H1 (cell line): ENCODE measurements at regions not wholly inside any gene's neighbourhood (a gene's known extent, or its start where the extent isn't known, plus 50 kb on each side); places are given as distances from the start of the nearest gene placed in this dataset.

Source experiments
- CTCF ChIA-PET: fragments of 300-600 bp; sonication (Branson Sonifier 250); formaldehyde crosslinking; loops from one replicate; lab custom pipeline; 2021; ENCODE audit not compliant: partially characterized antibody; lab: Charles Lee
- POLR2A ChIA-PET: fragments of 300-600 bp; sonication (Branson Sonifier 250); formaldehyde crosslinking; loops from one replicate; lab custom pipeline; 2021; ENCODE audit warnings: inconsistent platforms; ENCODE audit not compliant: partially characterized antibody; lab: Charles Lee
- DNase-seq, 2 experiments: peaks; one replicate each; pipeline versions ENCODE4 v3.0.0 to v3.0.0-alpha.2; 2010 to 2022; ENCODE audit warnings: low spot score in 2 of 2, low read depth in 1 of 2, mixed read lengths in 1 of 2
- FAIRE-seq: peaks from 2 replicates; lab custom pipeline; 2011; peaks lifted over from hg19 to GRCh38; lab: Jason Lieb, UNC
- H2AFZ ChIP-seq: 2 replicates; pipeline ENCODE4 v1.8.1; 2012; ENCODE audit warnings: low read length, inconsistent platforms
- H2AK5ac ChIP-seq: 2 replicates; pipeline ENCODE4 v1.6.1; 2013; ENCODE audit warnings: low read depth, low read length
- H2BK120ac ChIP-seq: replicated peaks from 2 replicates; pipeline ENCODE3; 2013; ENCODE audit warnings: low read depth, low read length, inconsistent platforms
- H2BK12ac ChIP-seq: 2 replicates; pipeline ENCODE4 v1.6.1; 2013; ENCODE audit warnings: low read depth, low read length
- H2BK15ac ChIP-seq: 2 replicates; pipeline ENCODE4 v1.6.1; 2013; ENCODE audit warnings: low read length
- H2BK20ac ChIP-seq: 2 replicates; pipeline ENCODE4 v1.6.1; 2013; ENCODE audit warnings: low read length
- H2BK5ac ChIP-seq: 2 replicates; pipeline ENCODE4 v1.6.1; 2013; ENCODE audit warnings: low read depth, low read length
- H3K14ac ChIP-seq: 2 replicates; pipeline ENCODE4 v1.6.1; 2013; ENCODE audit warnings: inconsistent platforms; ENCODE audit not compliant: insufficient read length
- H3K18ac ChIP-seq: 2 replicates; pipeline ENCODE4 v1.6.1; 2013; ENCODE audit warnings: low read length; ENCODE audit errors: extremely low read depth
- H3K23ac ChIP-seq: 2 replicates; pipeline ENCODE4 v1.6.1; 2013; ENCODE audit warnings: inconsistent platforms; ENCODE audit not compliant: insufficient read length
- H3K23me2 ChIP-seq: 2 replicates; pipeline ENCODE4 v1.6.1; 2013; ENCODE audit warnings: low read depth, low read length
- H3K27ac ChIP-seq: 2 replicates; pipeline ENCODE4 v1.6.1; 2011; ENCODE audit warnings: low read depth, low read length, inconsistent platforms
- H3K27me3 ChIP-seq, 4 experiments: replicated peaks in 1 of 4; 1 replicate in 1 of 4; 2 replicates in 3 of 4; pipeline versions ENCODE4 v1.6.1 to v1.8.1; 2011 to 2013; ENCODE audit warnings: low read length in 3 of 4, mild to moderate bottlenecking in 3 of 4, inconsistent platforms in 2 of 4, mixed read lengths in 2 of 4, moderate library complexity in 1 of 4; ENCODE audit not compliant: control insufficient read depth in 3 of 4, insufficient read depth in 3 of 4; ENCODE audit errors: extremely low read depth in 1 of 4
- H3K36me3 ChIP-seq, 4 experiments: 2 replicates each; pipeline versions ENCODE4 v1.6.1 to v1.8.1; 2011 to 2013; ENCODE audit warnings: mild to moderate bottlenecking in 4 of 4, low read length in 3 of 4, moderate library complexity in 2 of 4, control low read depth in 1 of 4, inconsistent platforms in 1 of 4; ENCODE audit not compliant: insufficient read depth in 4 of 4, control insufficient read depth in 2 of 4
- H3K4ac ChIP-seq: replicated peaks from 2 replicates; pipeline ENCODE3; 2013; ENCODE audit warnings: low read length, low read depth, mixed read lengths, inconsistent platforms; ENCODE audit not compliant: insufficient read length
- H3K4me1 ChIP-seq, 4 experiments: replicated peaks in 1 of 4; 1 replicate in 1 of 4; 2 replicates in 3 of 4; pipeline versions ENCODE4 v1.6.1 to v1.8.1; 2011 to 2013; ENCODE audit warnings: low read length in 3 of 4, inconsistent platforms in 2 of 4, mixed read lengths in 1 of 4; ENCODE audit not compliant: insufficient read depth in 4 of 4, control insufficient read depth in 3 of 4
- H3K4me2 ChIP-seq, 2 experiments: 2 replicates each; pipeline versions ENCODE4 v1.6.1 to v1.8.1; 2011 to 2013; ENCODE audit warnings: low read depth in 2 of 2, low read length in 2 of 2, control low read depth in 1 of 2, inconsistent platforms in 1 of 2, mild to moderate bottlenecking in 1 of 2; ENCODE audit not compliant: insufficient read depth in 1 of 2
- H3K4me3 ChIP-seq, 4 experiments: fragments of 200-600, 300-600 bp in 1 of 4; sonication (generic), shearing (Covaris generic), sonication (Bioruptor Twin) in 1 of 4; 2 replicates each; pipeline versions ENCODE4 v1.5.1 to v1.8.1; 2011 to 2016; ENCODE audit warnings: low read length in 4 of 4, low read depth in 3 of 4, control low read depth in 2 of 4, inconsistent platforms in 2 of 4, mild to moderate bottlenecking in 2 of 4, mixed read lengths in 1 of 4, moderate library complexity in 1 of 4; ENCODE audit not compliant: insufficient read depth in 2 of 4; ENCODE audit errors: extremely low read depth in 1 of 4
- H3K56ac ChIP-seq: replicated peaks from 2 replicates; pipeline ENCODE3; 2013; ENCODE audit warnings: low read depth, mild to moderate bottlenecking, mixed read lengths, low read length, inconsistent platforms; ENCODE audit not compliant: insufficient read length
- H3K79me1 ChIP-seq: 2 replicates; pipeline ENCODE4 v1.6.1; 2013; ENCODE audit warnings: low read depth, low read length, control low read depth
- H3K79me2 ChIP-seq, 2 experiments: 2 replicates each; pipeline versions ENCODE4 v1.6.1 to v1.8.1; 2012 to 2013; ENCODE audit warnings: low read length in 2 of 2, mild to moderate bottlenecking in 2 of 2, inconsistent platforms in 1 of 2; ENCODE audit not compliant: insufficient read depth in 2 of 2, control insufficient read depth in 1 of 2
- H3K9ac ChIP-seq, 4 experiments: replicated peaks in 1 of 4; 1 replicate in 1 of 4; 2 replicates in 3 of 4; pipeline versions ENCODE4 v1.6.1 to v1.8.1; 2011 to 2013; ENCODE audit warnings: low read depth in 3 of 4, low read length in 3 of 4, control low read depth in 2 of 4, mild to moderate bottlenecking in 2 of 4, moderate library complexity in 2 of 4, inconsistent platforms in 1 of 4; ENCODE audit errors: extremely low read depth in 1 of 4
- H3K9me3 ChIP-seq, 2 experiments: 2 replicates each; pipeline versions ENCODE4 v1.6.1 to v1.8.1; 2012 to 2013; ENCODE audit warnings: mild to moderate bottlenecking in 2 of 2, moderate library complexity in 2 of 2, control low read depth in 1 of 2, inconsistent platforms in 1 of 2, low read depth in 1 of 2, low read length in 1 of 2, mixed read lengths in 1 of 2; ENCODE audit not compliant: insufficient read depth in 2 of 2
- H4K20me1 ChIP-seq, 2 experiments: replicated peaks in 1 of 2; 2 replicates each; pipeline versions ENCODE3 to v1.8.1; 2011 to 2013; ENCODE audit warnings: inconsistent platforms in 2 of 2, low read length in 2 of 2, mild to moderate bottlenecking in 1 of 2; ENCODE audit not compliant: insufficient read depth in 2 of 2, control insufficient read depth in 1 of 2
- H4K5ac ChIP-seq: 2 replicates; pipeline ENCODE4 v1.6.1; 2013; ENCODE audit warnings: low read length, low read depth, mixed read lengths, inconsistent platforms; ENCODE audit not compliant: insufficient read length
- H4K8ac ChIP-seq: 2 replicates; pipeline ENCODE4 v1.8.0; 2013; ENCODE audit warnings: mild to moderate bottlenecking, moderate library complexity, low read length, inconsistent platforms; ENCODE audit not compliant: insufficient read depth; ENCODE audit errors: extremely low read depth
- H4K91ac ChIP-seq: replicated peaks from 2 replicates; pipeline ENCODE3; 2013; ENCODE audit warnings: low read length, mixed read lengths, inconsistent platforms; ENCODE audit not compliant: insufficient read length
- ASH2L ChIP-seq: fragments of 200-600, 300-600 bp; sonication (generic); IDR thresholded peaks from one replicate; pipeline ENCODE4 v1.7.1; 2017; ENCODE audit warnings: low read length
- FOSL1 ChIP-seq: IDR thresholded peaks from 2 replicates; pipeline ENCODE4 v1.6.1; 2011; ENCODE audit warnings: mild to moderate bottlenecking, low read depth, low read length, moderate library complexity; ENCODE audit not compliant: insufficient read depth
- GABPA ChIP-seq: IDR thresholded peaks from 2 replicates; pipeline ENCODE4 v1.6.1; 2011; ENCODE audit warnings: mild to moderate bottlenecking, low read length, moderate library complexity, borderline replicate concordance; ENCODE audit not compliant: insufficient read depth
- JUND ChIP-seq: IDR thresholded peaks from 2 replicates; pipeline ENCODE4 v1.6.1; 2011; ENCODE audit warnings: mild to moderate bottlenecking, improper control_type of control experiment, low read length
- KDM4A ChIP-seq: IDR thresholded peaks from one replicate; pipeline ENCODE4 v1.7.1; 2012; ENCODE audit warnings: low read depth, mild to moderate bottlenecking, moderate library complexity, low read length, inconsistent platforms; ENCODE audit not compliant: severe bottlenecking
- KDM5A ChIP-seq: fragments of 200-600 bp; IDR thresholded peaks from 2 replicates; pipeline ENCODE4 v1.7.1; 2012; ENCODE audit warnings: mild to moderate bottlenecking, low read length, inconsistent platforms, mixed read lengths
- RBBP5 ChIP-seq: IDR thresholded peaks from 2 replicates; pipeline ENCODE4 v1.7.1; 2012; ENCODE audit warnings: low read depth, mild to moderate bottlenecking, inconsistent platforms, low read length, moderate library complexity, borderline replicate concordance
- RFX5 ChIP-seq: IDR thresholded peaks from 2 replicates; pipeline ENCODE4 v1.6.1; 2011; ENCODE audit warnings: low read depth, low read length, improper control_type of control experiment, borderline replicate concordance
- SP1 ChIP-seq: IDR thresholded peaks from 2 replicates; pipeline ENCODE4 v1.6.1; 2011; ENCODE audit warnings: low read depth, low read length
- SP2 ChIP-seq: IDR thresholded peaks from 2 replicates; pipeline ENCODE4 v1.6.1; 2012; ENCODE audit warnings: mild to moderate bottlenecking, low read length, inconsistent platforms
- SP4 ChIP-seq: IDR thresholded peaks from 2 replicates; pipeline ENCODE4 v1.6.1; 2012; ENCODE audit warnings: low read length, inconsistent platforms
- TAF1 ChIP-seq: IDR thresholded peaks from 2 replicates; pipeline ENCODE4 v1.6.1; 2011; ENCODE audit warnings: mild to moderate bottlenecking, low read depth, low read length
- TAF7 ChIP-seq: optimal IDR thresholded peaks from 2 replicates; pipeline ENCODE3; 2011; ENCODE audit warnings: low read depth, mild to moderate bottlenecking, inconsistent platforms, low read length, moderate library complexity, borderline replicate concordance
- TBP ChIP-seq: IDR thresholded peaks from 2 replicates; pipeline ENCODE4 v1.6.1; 2011; ENCODE audit warnings: low read depth, low read length, improper control_type of control experiment
- TF ChIP-seq, protein P1 (sequence below): IDR thresholded peaks from 2 replicates; pipeline ENCODE4 v1.6.1; 2012; ENCODE audit warnings: inconsistent platforms
- TF ChIP-seq, protein P2 (sequence below): IDR thresholded peaks from 2 replicates; pipeline ENCODE4 v1.6.1; 2011; ENCODE audit warnings: low read depth, mild to moderate bottlenecking, low read length; ENCODE audit not compliant: insufficient read depth

DNA sequence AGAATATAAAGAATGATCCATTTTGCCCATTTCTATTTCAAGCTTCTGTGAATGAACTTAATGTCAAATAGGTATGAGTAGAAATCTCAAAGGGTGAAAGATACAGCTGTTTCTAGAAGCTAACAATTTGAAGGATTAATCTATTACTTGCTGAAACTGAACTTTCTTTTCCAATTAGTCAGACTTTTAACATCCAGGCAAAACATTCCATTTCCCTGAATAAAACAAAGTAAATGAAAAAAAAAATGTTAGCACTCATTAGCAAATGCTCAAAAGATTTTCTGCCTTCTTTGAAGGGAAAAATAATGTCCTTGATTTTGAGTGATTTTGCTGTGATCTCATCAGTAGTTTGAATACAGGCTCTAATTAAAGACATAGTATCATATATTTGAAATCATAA, 447.6 kb upstream of the PRMT6 start:
- ChIA-PET POLR2A (interaction anchor here (1.0 kb wide), 1 partner anchor 9 kb away, joined by 3 read pairs; no protein-coding TSS in a partner anchor), CTCF (interaction anchor here (1.1 kb wide), 1 partner anchor 9 kb away, joined by 3 read pairs; no protein-coding TSS in a partner anchor)
- H3K23ac ChIP-seq, result no peak overlapping the region
- no peaks in the 10 kb centered on the region for H3K9me3 ChIP-seq
- H3K4ac ChIP-seq, result no peak overlapping the region
- H2BK15ac ChIP-seq, result no peak overlapping the region
- no peak overlapping the region for H2BK20ac ChIP-seq
- no peak overlapping the region for H2AFZ ChIP-seq
- H3K23me2 ChIP-seq, result no peaks in the 10 kb centered on the region
- H3K36me3 ChIP-seq, result no peaks in the 10 kb centered on the region
- TF ChIP-seq TAF7, result no peak
- TF ChIP-seq TAF1, result no peak
- TF ChIP-seq, protein P1, sequence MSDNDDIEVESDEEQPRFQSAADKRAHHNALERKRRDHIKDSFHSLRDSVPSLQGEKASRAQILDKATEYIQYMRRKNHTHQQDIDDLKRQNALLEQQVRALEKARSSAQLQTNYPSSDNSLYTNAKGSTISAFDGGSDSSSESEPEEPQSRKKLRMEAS, result no peak
- no peak for TF ChIP-seq RFX5
- TF ChIP-seq GABPA, result no peak
- no peak for TF ChIP-seq RBBP5
- TF ChIP-seq ASH2L, result no peak
- no peak for TF ChIP-seq SP4
- no peak for TF ChIP-seq SP2
- TF ChIP-seq TBP, result no peak
- TF ChIP-seq JUND, result no peak
- TF ChIP-seq, protein P2, sequence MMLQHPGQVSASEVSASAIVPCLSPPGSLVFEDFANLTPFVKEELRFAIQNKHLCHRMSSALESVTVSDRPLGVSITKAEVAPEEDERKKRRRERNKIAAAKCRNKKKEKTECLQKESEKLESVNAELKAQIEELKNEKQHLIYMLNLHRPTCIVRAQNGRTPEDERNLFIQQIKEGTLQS, result no peak
- TF ChIP-seq SP1, result no peak
- TF ChIP-seq FOSL1, result no peak
- TF ChIP-seq KDM5A, result no peak
- TF ChIP-seq KDM4A, result no peak
- FAIRE-seq, result no peak
- H4K5ac ChIP-seq, result no peak overlapping the region
- no peaks in the 10 kb centered on the region for H3K4me1 ChIP-seq
- no peak overlapping the region for H3K14ac ChIP-seq
- no peak overlapping the region for H3K27ac ChIP-seq
- no peak overlapping the region for H3K56ac ChIP-seq
- H3K4me2 ChIP-seq, result no peak overlapping the region
- H3K79me2 ChIP-seq, result no peaks in the 10 kb centered on the region
- no peaks in the 10 kb centered on the region for H4K20me1 ChIP-seq
- H3K9ac ChIP-seq, result no peak overlapping the region
- H2BK120ac ChIP-seq, result no peak overlapping the region
- no peak overlapping the region for H3K18ac ChIP-seq
- H2BK5ac ChIP-seq, result no peak overlapping the region
- H2AK5ac ChIP-seq, result no peak overlapping the region
- H3K27me3 ChIP-seq, result no peaks in the 10 kb centered on the region
- no peak overlapping the region for H3K4me3 ChIP-seq
- H2BK12ac ChIP-seq, result no peak overlapping the region
- H4K8ac ChIP-seq, result no peak overlapping the region
- DNase-seq, result no peak
- no peaks in the 10 kb centered on the region for H3K79me1 ChIP-seq
- no peak overlapping the region for H4K91ac ChIP-seq
